ENCODE measurements at regions not wholly inside any gene's neighbourhood (a gene's known extent, or its start where the extent isn't known, plus 50 kb on each side); places are given as distances from the start of the nearest gene placed in this dataset.

DNA sequence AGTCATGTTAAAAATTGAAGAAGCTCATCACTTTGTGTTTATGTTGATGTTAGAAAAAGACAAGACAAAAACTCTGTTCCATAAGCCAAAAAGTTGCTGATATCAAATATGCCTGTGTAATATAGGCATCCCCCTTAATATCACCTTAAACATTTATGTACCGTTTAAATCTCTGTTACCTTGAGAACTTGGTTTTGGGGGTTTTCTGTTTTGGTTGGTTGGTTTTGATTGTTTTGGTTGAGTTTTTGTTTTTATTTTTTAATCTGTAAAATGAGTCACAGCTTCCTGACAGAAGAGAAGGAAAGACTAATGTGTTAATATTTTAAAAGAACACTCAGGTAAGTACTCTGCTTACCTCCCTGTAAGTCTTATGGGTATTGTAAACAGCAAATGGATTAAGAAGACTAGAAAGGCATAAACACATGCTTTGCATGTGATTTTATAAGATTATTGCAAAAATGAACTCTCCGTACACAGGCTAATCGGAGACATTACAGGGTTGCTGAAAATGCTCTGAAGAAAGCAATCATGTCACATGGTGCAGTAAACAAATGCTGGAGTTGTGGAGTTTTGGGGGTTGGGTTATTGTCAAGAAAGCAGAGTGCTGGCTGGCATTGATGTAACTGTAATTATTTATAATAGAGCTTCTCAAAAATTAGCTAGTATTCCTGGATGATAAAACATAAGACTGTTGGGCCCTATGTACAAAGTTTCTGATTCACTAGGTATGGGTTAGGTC, 69.5 kb upstream of the MBNL1 start:
- Histone ChIP-seq H3K27ac (peak overlapping the region; percentile 82), H3K4me1 (peaks cover 48% of the 10 kb centered on the region), H3K36me3 (no peaks in the 10 kb centered on the region), H3K9me3 (no peaks in the 10 kb centered on the region), H3K27me3 (no peaks in the 10 kb centered on the region), H3K4me3 (peak overlapping the region; percentile 9)
- ATAC-seq (peak; percentile 70), DNase-seq (no peak)
- intact Hi-C loops (cut with DNase I), result no loop called here
- TF ChIP-seq, protein P1, sequence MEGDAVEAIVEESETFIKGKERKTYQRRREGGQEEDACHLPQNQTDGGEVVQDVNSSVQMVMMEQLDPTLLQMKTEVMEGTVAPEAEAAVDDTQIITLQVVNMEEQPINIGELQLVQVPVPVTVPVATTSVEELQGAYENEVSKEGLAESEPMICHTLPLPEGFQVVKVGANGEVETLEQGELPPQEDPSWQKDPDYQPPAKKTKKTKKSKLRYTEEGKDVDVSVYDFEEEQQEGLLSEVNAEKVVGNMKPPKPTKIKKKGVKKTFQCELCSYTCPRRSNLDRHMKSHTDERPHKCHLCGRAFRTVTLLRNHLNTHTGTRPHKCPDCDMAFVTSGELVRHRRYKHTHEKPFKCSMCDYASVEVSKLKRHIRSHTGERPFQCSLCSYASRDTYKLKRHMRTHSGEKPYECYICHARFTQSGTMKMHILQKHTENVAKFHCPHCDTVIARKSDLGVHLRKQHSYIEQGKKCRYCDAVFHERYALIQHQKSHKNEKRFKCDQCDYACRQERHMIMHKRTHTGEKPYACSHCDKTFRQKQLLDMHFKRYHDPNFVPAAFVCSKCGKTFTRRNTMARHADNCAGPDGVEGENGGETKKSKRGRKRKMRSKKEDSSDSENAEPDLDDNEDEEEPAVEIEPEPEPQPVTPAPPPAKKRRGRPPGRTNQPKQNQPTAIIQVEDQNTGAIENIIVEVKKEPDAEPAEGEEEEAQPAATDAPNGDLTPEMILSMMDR (IDR thresholded peaks at IDR 0.05), result no peak

- TF ChIP-seq, protein P1 (IDR thresholded peaks at IDR 0.05), result no peak
- Histone ChIP-seq H3K4me1 (peaks cover 51% of the 10 kb centered on the region), H3K36me3 (no peaks in the 10 kb centered on the region), H3K27me3 (no peaks in the 10 kb centered on the region), H3K9me3 (no peaks in the 10 kb centered on the region), H3K27ac (peak overlapping the region; percentile 82), H3K4me3 (peak overlapping the region; percentile 33)
- no peak for DNase-seq
- ATAC-seq, result no peak
- intact Hi-C loops (cut with DNase I), result no loop called here
Observed at GRCh38 chr3:152200476-152201420, 68.0 kb upstream of the MBNL1 start.

DNA sequence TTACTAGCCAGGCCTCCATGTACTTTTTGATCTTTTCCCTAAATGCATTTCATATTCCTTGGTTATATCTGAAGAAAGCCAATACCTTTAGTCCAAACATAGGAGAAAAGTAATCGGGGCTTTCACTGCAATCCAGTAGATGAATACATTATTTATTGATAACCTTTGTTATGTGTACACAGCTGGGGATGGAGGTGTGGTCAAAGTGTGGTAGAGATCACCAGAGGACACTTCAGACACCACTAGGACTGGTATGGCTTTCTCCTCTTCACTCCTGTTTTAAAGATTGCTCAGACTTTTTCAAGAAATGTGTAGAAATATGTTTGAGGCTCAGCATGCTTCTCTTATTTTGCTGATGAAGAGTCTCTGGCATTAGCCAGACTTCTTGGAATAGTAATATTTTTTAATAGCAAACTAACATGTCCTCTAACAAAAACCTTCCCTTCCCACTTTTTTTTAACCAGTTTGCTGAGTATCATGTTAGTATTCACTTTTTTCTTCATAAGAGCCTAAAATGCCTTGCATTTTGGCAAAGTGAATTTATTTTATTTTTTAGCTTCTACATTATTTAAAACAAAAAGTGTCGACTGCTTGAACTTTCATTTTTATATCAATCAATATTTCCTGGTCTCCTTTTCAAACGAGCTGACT, 65.6 kb upstream of the MBNL1 start:
- DNase-seq (no peak), ATAC-seq (peak; percentile 63)
- Histone ChIP-seq H3K36me3 (no peaks in the 10 kb centered on the region), H3K27ac (peak overlapping the region; percentile 82), H3K4me3 (peak overlapping the region; percentile 35), H3K27me3 (no peaks in the 10 kb centered on the region), H3K9me3 (no peaks in the 10 kb centered on the region), H3K4me1 (peaks cover 39% of the 10 kb centered on the region)
- TF ChIP-seq, protein P1 (IDR thresholded peaks at IDR 0.05), result no peak
- intact Hi-C loops (cut with DNase I), result no loop called here

- H3K27ac ChIP-seq, result peak overlapping the region; percentile 82
- peaks cover 34% of the 10 kb centered on the region for H3K4me1 ChIP-seq
- ATAC-seq, result no peak
- DNase-seq, result no peak
- H3K4me3 ChIP-seq, result peak overlapping the region; percentile 35
- TF ChIP-seq, protein P1 (IDR thresholded peaks at IDR 0.05), result no peak
- no peaks in the 10 kb centered on the region for H3K36me3 ChIP-seq
- intact Hi-C loops (cut with DNase I), result no loop called here
- H3K9me3 ChIP-seq, result no peaks in the 10 kb centered on the region
- H3K27me3 ChIP-seq, result no peaks in the 10 kb centered on the region
Observed at GRCh38 chr3:152203652-152204051, 65.1 kb upstream of the MBNL1 start.

GRCh38 chr3:152204218-152204617, 64.5 kb upstream of the MBNL1 start:
- intact Hi-C loops (cut with DNase I), result no loop called here
- Histone ChIP-seq H3K4me1 (peaks cover 32% of the 10 kb centered on the region), H3K4me3 (peak overlapping the region; percentile 35), H3K9me3 (no peaks in the 10 kb centered on the region), H3K27ac (peak overlapping the region; percentile 82), H3K27me3 (no peaks in the 10 kb centered on the region), H3K36me3 (no peaks in the 10 kb centered on the region)
- DNase-seq (no peak), ATAC-seq (no peak)
- TF ChIP-seq, protein P1 (IDR thresholded peaks at IDR 0.05), result no peak

All from upper lobe of right lung (tissue), 1 donor.